Kidney glomerular epithelial cell (primary cell): ENCODE measurements at regions not wholly inside any gene's neighbourhood (a gene's known extent, or its start where the extent isn't known, plus 50 kb on each side); places are given as distances from the start of the nearest gene placed in this dataset.
"Not testable (repeated sequence)": the region's sequence is repeated elsewhere in the genome, so short reads cannot be mapped to it uniquely, and the experiment has no call there.

Source experiments
- DNase-seq: peaks from one replicate; lab custom pipeline; 2025; lab: John Stamatoyannopoulos, UW

DNA sequence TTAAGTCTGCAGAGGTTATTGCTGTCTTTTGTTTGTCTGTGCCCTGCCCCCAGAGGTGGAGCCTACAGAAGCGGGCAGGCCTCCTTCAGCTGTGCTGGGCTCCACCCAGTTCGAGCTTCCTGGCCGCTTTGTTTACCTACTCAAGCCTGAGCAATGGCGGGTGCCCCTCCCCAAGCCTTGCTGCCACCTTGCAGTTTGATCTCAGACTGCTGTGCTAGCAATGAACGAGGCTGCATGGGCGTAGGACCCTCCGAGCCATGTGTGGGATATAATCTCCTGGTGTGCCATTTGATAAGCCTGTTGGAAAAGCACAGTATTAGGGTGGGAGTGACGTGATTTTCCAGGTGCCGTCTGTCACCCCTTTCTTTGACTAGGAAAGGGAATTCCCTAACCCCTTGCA is 720.6 kb downstream of the PCDH17 start:
- DNase-seq = not testable (repeated sequence)

DNA sequence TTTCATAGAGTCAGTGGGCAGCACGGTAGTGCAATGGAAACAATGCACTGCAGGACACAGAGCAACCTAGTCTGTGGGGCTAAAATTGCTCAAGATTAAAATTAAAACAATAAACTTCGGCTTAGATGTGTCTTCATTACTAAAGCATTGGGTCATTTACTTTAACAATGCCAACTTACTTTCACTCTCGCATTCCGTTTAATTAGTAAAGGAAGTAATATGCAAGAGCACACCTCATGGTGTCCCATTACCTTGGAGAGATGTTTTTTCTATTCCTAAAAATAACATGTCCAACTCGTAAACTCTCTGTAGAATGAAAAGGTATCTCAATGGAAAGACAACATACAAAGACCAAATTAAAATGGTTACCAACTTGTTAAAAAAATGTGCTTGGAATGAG is 738.4 kb downstream of the PCDH17 start:
- no peak for DNase-seq

DNA sequence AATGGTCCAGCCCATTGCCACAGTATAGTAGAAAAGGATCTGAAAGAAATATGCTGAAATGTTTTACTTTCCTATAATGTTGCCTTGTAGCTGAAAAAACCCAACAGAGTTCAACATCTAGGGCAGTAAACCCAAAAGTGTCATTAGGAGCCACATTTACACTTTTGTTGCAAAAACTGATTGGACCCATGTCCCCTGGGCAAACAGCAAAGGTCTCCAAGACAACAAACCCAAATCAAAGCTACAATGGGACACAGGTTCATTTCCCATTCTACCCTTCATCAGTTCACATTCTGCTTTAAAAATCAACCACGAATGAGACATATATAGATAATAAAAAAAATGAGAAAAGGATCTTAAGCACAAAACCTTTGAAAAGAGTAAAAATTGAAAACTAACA is 744.8 kb downstream of the PCDH17 start:
- DNase-seq = no peak

DNA sequence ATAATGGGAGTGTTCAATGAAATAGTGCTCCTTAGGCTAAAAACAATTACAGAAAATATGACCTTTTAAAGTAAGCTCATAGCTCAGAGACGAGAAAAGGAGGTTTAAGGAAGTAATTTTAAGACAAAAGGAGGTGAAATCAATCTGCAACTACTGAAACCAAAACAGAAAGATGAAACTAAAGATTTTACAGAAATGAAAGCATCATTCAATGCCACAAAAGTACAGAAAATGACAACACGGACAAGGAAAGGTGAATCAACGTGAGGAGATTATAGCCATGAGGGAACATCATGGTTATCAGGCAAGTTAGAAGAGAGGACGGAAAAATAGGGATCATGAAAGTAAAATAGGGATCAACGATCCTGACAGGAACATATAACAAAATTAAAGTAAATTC is 745.2 kb downstream of the PCDH17 start:
- DNase-seq = no peak

DNA sequence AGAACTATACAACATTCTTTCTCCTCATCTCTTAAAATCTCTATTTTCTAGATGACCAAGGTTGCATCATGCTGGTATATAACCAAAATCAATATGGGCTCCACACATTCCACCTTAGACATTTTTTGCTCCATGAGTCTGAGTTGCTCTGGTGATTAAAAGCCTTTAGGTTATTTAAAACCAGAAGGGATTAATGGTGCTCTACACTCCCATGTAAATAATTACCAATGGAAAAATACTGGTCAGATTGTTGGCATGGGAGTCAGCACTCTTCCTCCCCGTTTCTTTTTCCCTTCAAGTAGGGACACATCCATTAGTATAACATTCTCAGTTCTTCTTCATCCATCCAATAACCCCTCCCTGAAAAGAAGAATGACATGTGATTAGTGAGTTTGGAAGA is 747.7 kb downstream of the PCDH17 start:
- no peak for DNase-seq

DNA sequence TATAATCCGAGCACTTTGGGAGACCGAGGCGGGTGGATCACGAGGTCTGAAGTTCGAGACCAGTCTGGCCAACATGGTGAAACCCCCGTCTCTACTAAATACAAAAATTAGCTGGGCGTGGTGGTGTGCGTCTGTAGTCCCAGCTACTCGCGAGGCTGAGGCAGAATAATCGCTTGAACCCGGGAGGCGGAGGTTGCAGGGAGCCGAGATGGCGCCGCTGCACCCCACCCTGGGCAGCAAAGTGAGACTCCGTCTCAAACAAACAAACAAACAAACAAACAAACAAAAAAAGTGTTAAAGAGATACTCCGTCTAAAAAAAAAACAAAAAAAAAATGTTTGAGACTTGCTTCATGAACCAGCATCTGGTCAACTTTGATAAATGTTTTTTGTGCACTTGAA is 753.8 kb downstream of the PCDH17 start:
- DNase-seq = not testable (repeated sequence)

DNA sequence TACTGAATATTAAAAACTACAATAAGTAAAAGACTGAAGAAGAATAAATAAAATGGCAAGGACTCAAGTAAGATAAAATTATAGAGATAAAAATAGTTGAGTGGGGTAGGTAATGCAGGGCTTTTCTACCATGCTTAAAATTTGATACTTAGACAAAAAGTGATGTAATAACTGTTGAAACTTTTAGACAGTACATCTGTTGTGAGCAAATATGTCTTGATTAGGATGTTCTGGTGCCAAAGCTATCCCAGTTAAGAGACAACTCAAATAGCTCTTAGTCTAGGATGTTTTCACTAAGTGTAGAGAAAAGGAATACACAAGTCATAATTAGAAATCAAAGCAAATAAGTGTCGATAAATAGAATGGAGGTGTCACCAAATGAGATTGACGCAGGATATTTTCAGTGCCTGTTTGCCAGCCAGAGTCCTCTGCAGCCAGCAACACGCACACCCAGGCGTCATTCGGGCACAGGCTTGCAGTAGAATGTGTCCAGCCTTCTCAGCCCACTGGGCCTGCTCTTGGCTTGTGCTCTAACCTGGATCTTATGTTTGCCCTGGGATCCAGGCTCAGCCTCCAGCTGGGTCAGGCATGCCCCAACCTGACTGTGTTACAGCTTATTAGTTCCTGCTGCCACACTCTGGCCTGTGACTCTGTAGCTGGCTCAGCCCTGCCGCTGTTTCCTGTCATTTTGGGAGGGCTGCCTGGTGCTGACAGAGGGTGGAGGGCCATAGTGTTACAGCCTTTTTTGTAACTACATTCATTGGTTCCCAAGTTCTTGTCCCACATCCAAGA is 766.2 kb downstream of the PCDH17 start:
- DNase-seq = no peak

DNA sequence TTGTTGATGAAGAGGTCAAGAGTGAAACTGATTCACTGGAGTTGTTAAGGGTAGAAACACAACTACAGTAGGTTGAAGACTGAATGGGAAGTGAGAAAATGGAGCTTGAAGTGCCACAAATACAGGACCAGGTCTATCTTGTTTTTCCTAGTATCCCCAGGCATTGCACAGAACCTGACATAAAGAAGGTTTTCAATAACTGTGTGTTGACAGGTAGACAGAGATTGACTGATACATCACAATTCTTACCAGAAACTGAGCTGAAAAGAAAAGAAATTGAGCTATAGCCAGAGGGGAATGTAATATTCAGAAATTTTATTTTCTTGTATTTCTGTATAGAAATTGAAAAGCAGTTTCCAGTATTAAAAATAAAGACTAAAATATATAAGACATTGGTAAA is 767.7 kb downstream of the PCDH17 start:
- DNase-seq = no peak

DNA sequence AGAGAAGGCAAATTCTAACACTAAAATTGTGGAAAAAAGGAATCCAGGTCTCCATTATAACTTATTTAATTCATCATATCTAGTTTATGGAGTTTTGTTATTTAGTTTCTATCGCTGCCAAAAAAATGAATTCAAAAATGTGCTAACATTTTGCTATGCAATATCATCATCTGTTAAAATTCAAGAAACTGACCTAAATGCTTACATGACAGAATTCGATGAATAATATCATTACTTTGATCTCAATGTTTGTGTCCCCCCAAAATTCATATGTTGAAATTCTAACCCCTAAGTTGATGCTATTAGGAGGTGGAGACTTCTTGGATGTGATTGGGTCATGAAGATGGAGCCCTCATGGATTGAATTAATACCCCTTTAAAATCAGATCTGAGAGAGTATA is 775.0 kb downstream of the PCDH17 start:
- no peak for DNase-seq

DNA sequence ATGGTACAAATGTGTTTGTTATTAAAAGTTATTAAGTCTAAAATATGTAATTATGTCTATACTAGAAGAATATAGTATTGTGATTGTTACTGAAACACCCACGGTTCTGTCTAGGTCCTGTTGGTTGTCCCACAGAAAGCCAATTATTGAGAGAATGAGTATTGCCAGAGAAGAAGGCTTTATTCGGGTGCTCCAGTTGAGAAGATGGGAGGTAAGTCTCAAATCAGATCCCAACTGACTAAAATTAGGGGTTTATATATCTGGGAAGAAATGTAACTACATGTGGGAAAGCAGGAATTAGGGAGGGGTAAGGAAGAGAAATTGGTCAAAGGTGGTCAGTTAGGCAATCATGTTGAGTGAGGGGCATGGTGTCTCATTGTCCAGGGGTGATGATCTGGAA is 798.4 kb downstream of the PCDH17 start:
- DNase-seq = no peak

DNA sequence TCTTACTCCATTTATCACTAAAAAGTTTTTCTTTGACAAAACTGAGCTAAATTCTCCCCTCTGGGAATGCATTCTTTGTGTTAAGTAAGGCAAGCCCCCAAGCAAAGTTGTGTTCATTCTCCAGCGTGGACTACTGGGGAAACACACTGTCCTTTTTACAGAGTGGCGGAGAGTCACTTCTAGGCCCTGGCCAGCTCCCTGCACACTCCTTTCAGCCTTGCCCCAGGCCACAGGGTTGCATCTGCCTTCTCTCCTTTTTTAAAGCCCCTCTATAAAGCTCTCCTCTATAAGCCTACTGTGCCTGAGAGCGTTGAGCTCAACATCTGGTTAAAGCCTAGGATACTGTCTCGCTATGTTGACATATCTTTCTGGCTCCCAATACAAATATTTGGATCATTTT is 803.4 kb downstream of the PCDH17 start:
- no peak for DNase-seq

DNA sequence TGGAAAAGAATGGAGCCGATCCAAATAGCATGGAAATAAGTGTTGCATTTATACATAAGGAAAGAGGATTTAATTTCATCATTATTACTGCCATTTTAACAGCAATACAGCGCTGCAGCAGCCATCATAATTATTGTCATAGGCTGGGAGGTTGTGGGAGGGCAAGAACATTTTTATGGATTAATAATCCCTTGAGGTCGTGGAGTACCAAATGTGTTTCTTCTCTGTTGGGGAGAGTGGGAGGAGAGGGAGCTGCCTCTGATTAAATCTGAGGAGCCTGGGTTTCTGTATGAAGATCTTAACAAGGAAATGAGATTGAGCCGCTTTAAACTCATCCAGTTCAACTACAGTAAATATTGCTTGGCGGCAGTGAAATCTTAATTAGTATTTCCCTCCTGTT is 805.9 kb downstream of the PCDH17 start:
- no peak for DNase-seq

DNA sequence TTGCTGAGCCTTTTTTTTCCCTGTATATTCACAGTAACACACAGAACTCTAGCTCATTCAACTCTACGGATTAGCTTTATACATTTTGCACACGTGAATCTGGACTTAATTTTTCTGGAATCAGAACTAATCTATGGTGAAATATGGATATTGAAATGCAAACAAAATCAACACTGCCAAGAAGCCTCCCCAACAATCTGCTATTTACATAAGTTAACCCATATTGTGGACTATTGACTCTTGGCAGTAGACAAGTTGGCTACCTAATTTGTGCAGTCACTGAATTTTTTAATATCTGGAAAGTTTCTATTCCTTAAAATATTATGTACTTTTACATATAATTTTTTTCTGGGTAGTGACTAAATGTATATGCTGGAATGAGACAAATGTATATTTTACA is 815.4 kb downstream of the PCDH17 start:
- no peak for DNase-seq

DNA sequence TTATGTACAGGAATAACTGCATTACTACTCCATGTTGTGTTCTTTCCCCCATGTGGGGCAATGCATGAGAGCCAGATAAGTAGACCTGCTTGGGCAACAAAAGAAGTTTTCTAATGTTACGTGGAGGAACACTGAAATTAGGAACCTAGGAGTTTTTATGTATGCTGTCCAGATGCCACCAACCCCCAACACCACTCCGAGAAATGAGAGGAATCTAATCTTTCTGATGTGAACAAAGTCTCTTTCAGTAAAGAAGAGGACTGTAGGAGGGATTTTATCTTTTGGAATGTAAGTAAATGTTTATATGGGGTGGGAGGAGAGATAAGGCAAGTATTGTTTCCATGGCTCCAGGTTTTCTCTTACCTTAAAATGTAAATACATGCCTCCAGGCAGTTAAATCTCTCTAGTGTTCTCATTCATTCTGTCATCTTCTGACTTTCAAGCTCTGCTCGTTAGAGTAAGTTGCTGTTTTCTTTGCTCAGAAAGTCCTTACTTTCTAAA is 820.6 kb downstream of the PCDH17 start:
- DNase-seq = no peak

DNA sequence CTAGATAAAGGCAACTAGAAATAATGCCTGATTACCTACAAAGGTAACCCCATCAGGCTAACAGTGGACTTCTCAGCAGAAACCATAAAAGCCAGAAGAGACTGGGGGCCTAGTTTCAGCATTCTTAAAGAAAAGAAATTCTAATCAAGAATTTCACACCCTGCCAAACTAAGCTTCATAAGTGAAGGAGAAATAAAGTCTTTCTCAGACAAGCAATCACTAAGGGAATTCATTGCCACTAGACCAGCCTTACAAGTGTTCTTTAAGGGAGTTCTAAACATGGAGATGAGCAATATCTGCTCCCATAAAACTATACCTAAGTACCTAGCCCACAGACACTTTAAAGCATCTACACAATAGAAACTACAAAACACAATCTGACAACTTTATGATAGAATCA is 823.5 kb downstream of the PCDH17 start:
- no peak for DNase-seq

DNA sequence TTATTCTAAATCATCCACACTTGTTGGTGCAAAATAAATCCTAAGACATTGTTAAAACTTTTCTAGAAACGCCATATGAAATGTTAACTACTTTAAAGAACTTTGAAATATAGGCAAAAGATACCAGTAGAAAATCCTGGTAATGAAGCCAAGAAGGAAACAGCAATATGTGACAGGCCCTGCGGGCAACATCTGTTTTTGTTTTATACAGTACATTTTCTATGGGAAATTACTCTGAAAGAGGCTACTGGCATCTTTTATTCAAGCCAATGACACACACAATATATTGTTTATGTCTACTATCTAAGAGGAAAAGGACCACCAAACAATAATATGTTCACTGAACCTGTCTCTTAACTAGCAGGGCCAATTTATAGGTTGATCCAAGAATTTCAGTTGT is 829.7 kb downstream of the PCDH17 start:
- DNase-seq = no peak

DNA sequence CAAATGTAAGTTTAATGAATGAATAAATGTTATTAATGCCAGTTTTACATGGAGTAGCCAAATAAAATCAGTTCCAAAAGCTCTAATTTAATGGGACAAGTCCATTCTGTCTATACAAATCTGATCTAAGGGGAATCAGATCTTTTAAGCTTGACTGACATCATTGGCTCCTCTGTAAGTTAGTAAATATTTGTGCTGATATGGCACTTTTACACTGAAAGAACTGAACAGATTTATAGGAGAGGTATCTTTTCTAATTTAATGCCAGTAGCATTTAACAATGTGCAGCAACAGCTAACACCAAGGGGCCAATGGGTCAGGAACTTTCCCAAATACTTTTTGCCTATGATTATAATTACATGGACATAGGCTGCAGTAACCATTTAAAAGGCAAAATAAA is 832.3 kb downstream of the PCDH17 start:
- DNase-seq = no peak

DNA sequence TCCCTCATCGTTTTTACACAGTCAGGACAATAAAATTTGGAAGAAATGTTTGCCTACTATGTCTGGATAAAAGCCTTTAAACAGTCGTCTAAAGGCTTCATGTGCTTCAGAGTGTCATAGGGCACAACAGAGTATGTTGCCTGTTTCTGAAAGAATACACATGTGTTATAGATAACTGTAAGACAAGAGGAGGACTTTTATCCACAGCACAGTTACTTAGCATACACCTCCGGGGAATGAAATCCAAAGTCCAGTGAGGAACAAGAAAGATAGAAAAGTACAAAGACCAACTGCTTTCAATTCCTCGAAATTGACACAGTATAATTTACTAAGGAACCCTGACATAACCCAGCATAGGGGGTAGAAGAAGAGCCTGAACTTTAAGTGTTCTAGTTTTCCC is 835.6 kb downstream of the PCDH17 start:
- no peak for DNase-seq

DNA sequence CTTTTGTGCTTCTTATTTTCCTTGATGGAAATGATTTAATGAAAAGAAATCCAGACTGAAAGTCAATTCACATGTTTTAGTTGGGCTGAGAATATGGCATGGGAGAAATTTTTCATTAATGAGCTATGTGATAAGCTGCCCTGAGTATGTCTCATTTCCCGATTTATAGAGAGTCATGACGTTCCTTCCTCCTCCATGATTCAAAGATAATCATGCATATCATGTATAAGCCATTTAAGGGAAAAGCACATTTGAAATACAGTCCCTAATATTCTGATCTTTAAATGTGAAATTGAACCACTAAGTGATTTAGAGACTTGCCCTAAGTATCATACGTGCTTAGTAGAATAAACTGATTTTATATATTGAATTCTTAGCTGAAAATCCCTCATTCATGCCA is 840.9 kb downstream of the PCDH17 start:
- DNase-seq = no peak

DNA sequence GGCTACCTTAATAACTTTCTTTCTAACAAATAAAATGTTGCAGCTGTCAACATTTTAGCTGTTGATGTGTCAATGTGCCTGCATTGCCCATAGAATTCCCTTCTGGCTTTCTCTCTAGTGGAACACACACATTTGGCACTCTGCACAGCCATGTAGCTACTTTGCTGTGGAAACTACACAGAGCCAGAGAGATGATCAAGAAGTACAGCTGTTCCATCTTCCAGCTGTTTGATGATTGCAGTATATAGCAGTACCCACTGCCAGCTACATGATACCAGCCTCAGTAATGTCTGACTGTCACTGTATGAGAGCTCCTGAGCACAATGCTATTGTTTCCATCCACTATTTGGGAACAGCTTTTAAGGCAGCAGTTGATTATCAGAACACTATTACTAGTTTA is 843.0 kb downstream of the PCDH17 start:
- no peak for DNase-seq

DNA sequence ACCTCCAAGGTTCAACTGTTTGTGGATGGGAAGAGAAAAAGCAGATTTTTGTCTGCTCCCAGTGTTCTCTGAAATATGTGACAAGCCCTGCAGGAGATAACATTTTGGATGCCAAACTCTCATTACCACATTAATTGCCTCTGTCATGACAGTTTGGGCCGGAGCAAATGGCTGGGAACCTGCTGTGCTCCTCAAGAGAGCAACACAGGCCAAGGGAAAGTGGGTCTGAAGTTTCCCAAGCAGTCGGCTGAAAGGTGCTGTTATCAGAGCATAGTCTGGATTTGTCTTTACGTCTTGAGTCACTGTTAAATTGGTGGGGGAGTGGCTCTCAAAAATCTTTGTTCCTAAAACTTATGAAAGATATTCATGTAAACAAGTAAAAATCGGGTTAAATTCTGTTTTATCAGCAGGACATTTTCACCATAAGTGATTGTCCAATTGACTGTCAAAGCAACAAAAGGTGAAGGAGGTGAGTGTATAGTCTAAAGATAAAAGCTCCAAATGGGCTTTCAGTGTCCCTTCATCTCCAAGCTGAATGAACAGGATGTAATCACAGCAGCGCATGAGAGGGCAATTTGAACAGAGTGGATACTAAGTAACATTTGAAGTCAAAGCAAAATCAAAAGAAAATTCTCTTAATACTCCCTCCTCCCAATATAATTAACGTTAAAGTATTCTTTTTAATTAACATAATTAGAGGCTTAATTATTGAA is 844.8 kb downstream of the PCDH17 start:
- DNase-seq = no peak

DNA sequence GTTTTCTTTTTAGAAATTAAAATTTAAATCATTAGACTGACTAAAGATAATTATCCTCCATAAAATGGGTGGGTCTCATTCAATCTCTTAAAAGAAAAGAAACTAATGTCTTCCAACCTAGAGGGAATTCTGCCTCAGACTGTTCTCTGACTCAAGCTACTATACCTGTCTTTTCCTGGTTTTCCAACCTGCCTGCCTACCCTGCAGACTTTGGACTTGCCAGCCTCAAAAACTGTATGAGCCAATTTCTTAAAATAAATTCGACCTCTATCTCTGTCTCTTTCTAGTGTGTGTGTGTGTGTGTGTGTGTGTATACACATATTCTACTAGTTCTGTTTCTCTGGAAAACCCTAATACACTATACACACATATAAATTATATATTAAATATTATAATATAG is 847.3 kb downstream of the PCDH17 start:
- no peak for DNase-seq

DNA sequence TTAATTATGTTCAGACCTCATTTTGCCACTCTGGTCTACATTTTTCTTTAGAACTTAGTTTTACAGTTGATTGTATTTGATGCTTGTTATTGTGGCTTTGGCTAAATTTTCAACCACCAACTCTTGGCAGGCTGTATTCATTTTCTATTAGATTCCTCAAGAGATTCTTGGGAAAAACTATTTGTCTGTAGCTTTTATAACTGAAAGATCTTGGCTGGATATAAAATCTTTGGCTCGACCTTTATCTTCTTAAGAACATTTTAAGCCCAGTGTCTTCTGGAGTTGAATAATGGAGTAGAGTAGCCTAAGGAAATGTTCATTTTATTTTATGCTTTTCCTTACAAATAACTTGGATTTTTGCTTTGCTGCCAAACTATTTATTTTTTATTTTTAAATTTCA is 848.5 kb downstream of the PCDH17 start:
- no peak for DNase-seq

DNA sequence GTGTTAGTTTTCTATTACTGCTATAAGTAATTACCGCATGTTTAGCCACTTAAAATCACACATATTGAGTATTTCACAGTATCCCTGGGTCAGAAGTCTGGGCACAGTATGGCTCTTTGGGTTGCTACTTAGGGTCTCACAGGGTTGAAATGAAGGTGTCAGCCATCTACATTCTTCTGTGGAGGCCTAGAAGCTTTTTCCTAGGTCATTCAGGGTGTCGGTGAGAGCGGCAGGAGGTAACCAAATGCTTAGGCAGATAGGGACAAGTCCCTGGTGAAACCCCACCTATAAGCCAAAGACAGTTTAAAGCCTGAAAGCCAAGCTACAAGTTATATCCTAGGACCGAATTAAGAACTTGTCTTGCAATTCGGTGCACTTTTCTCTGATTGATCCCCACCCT is 856.7 kb downstream of the PCDH17 start:
- DNase-seq = no peak
